ENCODE measurements at regions not wholly inside any gene's neighbourhood (a gene's known extent, or its start where the extent isn't known, plus 50 kb on each side); places are given as distances from the start of the nearest gene placed in this dataset.

DNA sequence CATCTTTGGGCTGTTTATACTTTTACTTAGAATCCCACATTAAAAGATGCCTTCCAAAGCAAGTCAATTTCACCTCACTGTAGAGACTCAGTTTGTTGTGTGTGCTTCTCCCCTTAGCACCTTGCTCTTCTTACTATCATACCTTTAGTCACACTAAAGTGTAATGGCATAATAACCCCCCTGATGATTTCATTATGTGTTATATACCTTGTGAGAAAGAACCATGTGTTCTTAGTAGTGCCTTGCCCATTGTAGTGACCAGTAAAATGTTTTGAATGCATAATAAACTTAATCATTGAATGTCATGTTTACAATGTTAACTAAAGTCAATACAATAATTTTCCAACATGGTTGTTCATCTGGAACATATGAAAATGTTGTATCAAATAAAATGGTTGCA lies 1621.9 kb downstream of the PCDH7 start:
- TF ChIP-seq, protein P1, sequence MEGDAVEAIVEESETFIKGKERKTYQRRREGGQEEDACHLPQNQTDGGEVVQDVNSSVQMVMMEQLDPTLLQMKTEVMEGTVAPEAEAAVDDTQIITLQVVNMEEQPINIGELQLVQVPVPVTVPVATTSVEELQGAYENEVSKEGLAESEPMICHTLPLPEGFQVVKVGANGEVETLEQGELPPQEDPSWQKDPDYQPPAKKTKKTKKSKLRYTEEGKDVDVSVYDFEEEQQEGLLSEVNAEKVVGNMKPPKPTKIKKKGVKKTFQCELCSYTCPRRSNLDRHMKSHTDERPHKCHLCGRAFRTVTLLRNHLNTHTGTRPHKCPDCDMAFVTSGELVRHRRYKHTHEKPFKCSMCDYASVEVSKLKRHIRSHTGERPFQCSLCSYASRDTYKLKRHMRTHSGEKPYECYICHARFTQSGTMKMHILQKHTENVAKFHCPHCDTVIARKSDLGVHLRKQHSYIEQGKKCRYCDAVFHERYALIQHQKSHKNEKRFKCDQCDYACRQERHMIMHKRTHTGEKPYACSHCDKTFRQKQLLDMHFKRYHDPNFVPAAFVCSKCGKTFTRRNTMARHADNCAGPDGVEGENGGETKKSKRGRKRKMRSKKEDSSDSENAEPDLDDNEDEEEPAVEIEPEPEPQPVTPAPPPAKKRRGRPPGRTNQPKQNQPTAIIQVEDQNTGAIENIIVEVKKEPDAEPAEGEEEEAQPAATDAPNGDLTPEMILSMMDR (conservative IDR thresholded peaks at IDR 0.05; ENCODE audit: low read depth, low read length): no peak
- no peak for TF ChIP-seq EZH2 (IDR thresholded peaks at IDR 0.05; ENCODE audit: borderline replicate concordance, low read depth, low read length, poor library complexity, severe bottlenecking)
- intact Hi-C loops (cut with micrococcal nuclease; ENCODE audit: unreplicated experiment): no loop called here
- ChIA-PET POLR2A (ENCODE audit: low non-redundant PET) (no interaction called here), CTCF (no interaction called here)
- BruUV-seq (replicated peaks): no TSS peak
- Histone ChIP-seq H3K4me3 (ENCODE audit: low read depth, low read length, poor library complexity, severe bottlenecking) (no peak overlapping the region), H3K4me1 (ENCODE audit: insufficient read depth, low read length, poor library complexity, severe bottlenecking) (no peaks in the 10 kb centered on the region), H3K27ac (ENCODE audit: low read depth, low read length, poor library complexity, severe bottlenecking) (no peak overlapping the region), H3K9me3 (ENCODE audit: low read depth, low read length, poor library complexity, severe bottlenecking) (no peaks in the 10 kb centered on the region), H3K27me3 (replicated peaks; ENCODE audit: insufficient read depth, low read depth, low read length, poor library complexity) (no peaks in the 10 kb centered on the region), H3K36me3 (ENCODE audit: insufficient read depth, low read length, poor library complexity, severe bottlenecking) (no peaks in the 10 kb centered on the region)
- DNase-seq (ENCODE audit: low spot score): no peak

- Histone ChIP-seq H3K36me3 (ENCODE audit: insufficient read depth, low read length, poor library complexity, severe bottlenecking) (no peaks in the 10 kb centered on the region), H3K27ac (ENCODE audit: low read depth, low read length, poor library complexity, severe bottlenecking) (no peak overlapping the region), H3K4me3 (ENCODE audit: low read depth, low read length, poor library complexity, severe bottlenecking) (no peak overlapping the region), H3K9me3 (ENCODE audit: low read depth, low read length, poor library complexity, severe bottlenecking) (no peaks in the 10 kb centered on the region), H3K4me1 (ENCODE audit: insufficient read depth, low read length, poor library complexity, severe bottlenecking) (no peaks in the 10 kb centered on the region), H3K27me3 (replicated peaks; ENCODE audit: insufficient read depth, low read depth, low read length, poor library complexity) (no peaks in the 10 kb centered on the region)
- no peak for DNase-seq (ENCODE audit: low spot score)
- ChIA-PET POLR2A (ENCODE audit: low non-redundant PET) (no interaction called here), CTCF (no interaction called here)
- BruUV-seq (replicated peaks): no TSS peak
- intact Hi-C loops (cut with micrococcal nuclease; ENCODE audit: unreplicated experiment): no loop called here
- TF ChIP-seq EZH2 (IDR thresholded peaks at IDR 0.05; ENCODE audit: borderline replicate concordance, low read depth, low read length, poor library complexity, severe bottlenecking): no peak
- TF ChIP-seq, protein P1 (conservative IDR thresholded peaks at IDR 0.05; ENCODE audit: low read depth, low read length): no peak
Observed at GRCh38 chr4:32349026-32349425, 1628.9 kb downstream of the PCDH7 start.

DNA sequence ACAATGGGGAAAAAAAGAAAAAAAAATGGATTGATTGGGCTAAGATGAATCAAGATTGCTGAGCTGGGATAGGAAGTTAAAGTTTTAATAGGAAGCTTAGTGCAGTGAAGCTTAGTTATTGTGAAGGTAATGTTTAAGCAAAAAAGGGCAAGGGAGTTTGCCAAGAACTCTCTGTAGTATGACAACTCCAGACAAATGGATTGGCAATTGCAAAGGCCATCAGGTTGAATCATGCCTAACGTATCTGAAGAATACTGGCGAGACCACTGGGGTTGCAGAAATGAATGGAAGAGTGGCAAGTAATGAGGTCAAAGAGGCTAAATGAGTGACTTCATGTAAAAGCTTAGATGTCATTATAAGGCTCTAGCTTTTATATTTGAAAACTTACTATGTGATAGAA lies 1654.0 kb downstream of the PCDH7 start:
- POLR2A ChIA-PET (ENCODE audit: low non-redundant PET): no interaction called here
- TF ChIP-seq, protein P1 (conservative IDR thresholded peaks at IDR 0.05; ENCODE audit: low read depth, low read length): no peak
- no peak for TF ChIP-seq EZH2 (IDR thresholded peaks at IDR 0.05; ENCODE audit: borderline replicate concordance, low read depth, low read length, poor library complexity, severe bottlenecking)

More for the DNA sequence above, 1654.0 kb downstream of the PCDH7 start:
- intact Hi-C loops (cut with micrococcal nuclease; ENCODE audit: unreplicated experiment): no loop called here
- no peaks in the 10 kb centered on the region for H3K36me3 ChIP-seq (ENCODE audit: insufficient read depth, low read length, poor library complexity, severe bottlenecking)
- no TSS peak for BruUV-seq (replicated peaks)
- H3K4me3 ChIP-seq (ENCODE audit: low read depth, low read length, poor library complexity, severe bottlenecking): no peak overlapping the region
- no peak for DNase-seq (ENCODE audit: low spot score)
- H3K27ac ChIP-seq (ENCODE audit: low read depth, low read length, poor library complexity, severe bottlenecking): no peak overlapping the region
- H3K27me3 ChIP-seq (replicated peaks; ENCODE audit: insufficient read depth, low read depth, low read length, poor library complexity): no peaks in the 10 kb centered on the region
- CTCF ChIA-PET: no interaction called here
- no peaks in the 10 kb centered on the region for H3K4me1 ChIP-seq (ENCODE audit: insufficient read depth, low read length, poor library complexity, severe bottlenecking)
- H3K9me3 ChIP-seq (ENCODE audit: low read depth, low read length, poor library complexity, severe bottlenecking): no peaks in the 10 kb centered on the region
